ENCODE measurements at regions not wholly inside any gene's neighbourhood (a gene's known extent, or its start where the extent isn't known, plus 50 kb on each side); places are given as distances from the start of the nearest gene placed in this dataset.
A peak's percentile ranks its signal among the peaks of the same experiment; 100 is the strongest.

GRCh38 chr13:77480066-77480465 lies 55.4 kb upstream of the SCEL start:
- DNase-seq: peak; percentile 0

GRCh38 chr13:77479326-77479725 lies 56.2 kb upstream of the SCEL start:
- DNase-seq: no peak

GRCh38 chr13:77477299-77477848 lies 58.1 kb upstream of the SCEL start:
- no peak for DNase-seq

GRCh38 chr13:77476456-77476855 lies 59.0 kb upstream of the SCEL start:
- DNase-seq: no peak

- no peak for DNase-seq
These were observed 60.0 kb upstream of the SCEL start for GRCh38 chr13:77475345-77476084.

GRCh38 chr13:77470986-77471385 lies 64.5 kb upstream of the SCEL start:
- DNase-seq: no peak

GRCh38 chr13:77466753-77467422 lies 68.6 kb upstream of the SCEL start:
- no peak for DNase-seq

GRCh38 chr13:77465603-77466195 lies 69.8 kb upstream of the SCEL start:
- DNase-seq: no peak

GRCh38 chr13:77460195-77460594 lies 75.3 kb upstream of the SCEL start:
- DNase-seq: no peak

- DNase-seq: no peak
These were observed 75.9 kb upstream of the SCEL start for GRCh38 chr13:77459592-77459991.

- DNase-seq: no peak
These were observed 76.8 kb upstream of the SCEL start for GRCh38 chr13:77458736-77459135.

- no peak for DNase-seq
These were observed 77.5 kb upstream of the SCEL start for GRCh38 chr13:77457966-77458365.

GRCh38 chr13:77456271-77456670 lies 79.2 kb upstream of the SCEL start:
- no peak for DNase-seq

GRCh38 chr13:77449265-77449664 lies 86.2 kb upstream of the SCEL start:
- no peak for DNase-seq

- DNase-seq: peak; percentile 51
These were observed 86.8 kb upstream of the SCEL start for GRCh38 chr13:77448689-77449088.

- no peak for DNase-seq
These were observed 92.0 kb upstream of the SCEL start for GRCh38 chr13:77443511-77443910.

- peak; percentile 73 for DNase-seq
These were observed 98.2 kb upstream of the SCEL start for GRCh38 chr13:77437267-77437666.

- DNase-seq: no peak
These were observed 101.2 kb upstream of the SCEL start for GRCh38 chr13:77434289-77434688.

GRCh38 chr13:77431449-77431848 lies 104.1 kb upstream of the SCEL start:
- DNase-seq: no peak

GRCh38 chr13:77430377-77430951 lies 103.6 kb upstream of the MYCBP2 start:
- DNase-seq: no peak

- no peak for DNase-seq
These were observed 102.6 kb upstream of the MYCBP2 start for GRCh38 chr13:77429320-77430142.

GRCh38 chr13:77425705-77426104 lies 98.8 kb upstream of the MYCBP2 start:
- no peak for DNase-seq

- no peak for DNase-seq
These were observed 96.4 kb upstream of the MYCBP2 start for GRCh38 chr13:77423296-77423695.

Measured in DMS53 (cell line).